ENCODE measurements at regions not wholly inside any gene's neighbourhood (a gene's known extent, or its start where the extent isn't known, plus 50 kb on each side); places are given as distances from the start of the nearest gene placed in this dataset.
"Not testable (repeated sequence)": the region's sequence is repeated elsewhere in the genome, so short reads cannot be mapped to it uniquely, and the experiment has no call there.

- H3K36me3 ChIP-seq (ENCODE audit: insufficient read depth, low read length), result no peaks in the 10 kb centered on the region
- no peaks in the 10 kb centered on the region for H3K27me3 ChIP-seq (ENCODE audit: control insufficient read depth, insufficient read depth, low read length)
- H3K4me1 ChIP-seq (ENCODE audit: control insufficient read depth, insufficient read depth, low read length), result no peaks in the 10 kb centered on the region
- no peaks in the 10 kb centered on the region for H3K9me3 ChIP-seq (replicated peaks; ENCODE audit: low read length)
- H3K4me2 ChIP-seq (ENCODE audit: low read length), result no peak overlapping the region
- H3K4me3 ChIP-seq (ENCODE audit: low read length), result no peak overlapping the region
- no peak overlapping the region for H3K9ac ChIP-seq (ENCODE audit: low read depth, low read length)
Observed at GRCh38 chr4:141851246-141851891, 215.0 kb downstream of the IL15 start.

- H3K9me3 ChIP-seq (replicated peaks; ENCODE audit: low read length), result no peaks in the 10 kb centered on the region
- no peaks in the 10 kb centered on the region for H3K36me3 ChIP-seq (ENCODE audit: insufficient read depth, low read length)
- no peaks in the 10 kb centered on the region for H3K27me3 ChIP-seq (ENCODE audit: control insufficient read depth, insufficient read depth, low read length)
- H3K4me2 ChIP-seq (ENCODE audit: low read length), result no peak overlapping the region
- no peak overlapping the region for H3K9ac ChIP-seq (ENCODE audit: low read depth, low read length)
- no peak overlapping the region for H3K4me3 ChIP-seq (ENCODE audit: low read length)
- H3K4me1 ChIP-seq (ENCODE audit: control insufficient read depth, insufficient read depth, low read length), result no peaks in the 10 kb centered on the region
Observed at GRCh38 chr4:141853091-141853764, 216.8 kb downstream of the IL15 start.

GRCh38 chr4:141858437-141858836, 222.1 kb downstream of the IL15 start:
- Histone ChIP-seq H3K4me2 (ENCODE audit: low read length) (no peak overlapping the region), H3K4me3 (ENCODE audit: low read length) (no peak overlapping the region), H3K9ac (ENCODE audit: low read depth, low read length) (no peak overlapping the region), H3K27me3 (ENCODE audit: control insufficient read depth, insufficient read depth, low read length) (no peaks in the 10 kb centered on the region), H3K36me3 (ENCODE audit: insufficient read depth, low read length) (no peaks in the 10 kb centered on the region), H3K4me1 (ENCODE audit: control insufficient read depth, insufficient read depth, low read length) (no peaks in the 10 kb centered on the region), H3K9me3 (replicated peaks; ENCODE audit: low read length) (no peaks in the 10 kb centered on the region)

GRCh38 chr4:141860974-141861373, 224.6 kb downstream of the IL15 start:
- Histone ChIP-seq H3K9me3 (replicated peaks; ENCODE audit: low read length) (no peaks in the 10 kb centered on the region), H3K4me2 (ENCODE audit: low read length) (no peak overlapping the region), H3K36me3 (ENCODE audit: insufficient read depth, low read length) (no peaks in the 10 kb centered on the region), H3K27me3 (ENCODE audit: control insufficient read depth, insufficient read depth, low read length) (no peaks in the 10 kb centered on the region), H3K4me1 (ENCODE audit: control insufficient read depth, insufficient read depth, low read length) (no peaks in the 10 kb centered on the region), H3K4me3 (ENCODE audit: low read length) (no peak overlapping the region), H3K9ac (ENCODE audit: low read depth, low read length) (no peak overlapping the region)

GRCh38 chr4:141870152-141870551, 233.8 kb downstream of the IL15 start:
- no peak overlapping the region for H3K9ac ChIP-seq (ENCODE audit: low read depth, low read length)
- H3K27me3 ChIP-seq (ENCODE audit: control insufficient read depth, insufficient read depth, low read length), result no peaks in the 10 kb centered on the region
- no peaks in the 10 kb centered on the region for H3K9me3 ChIP-seq (replicated peaks; ENCODE audit: low read length)
- no peak overlapping the region for H3K4me2 ChIP-seq (ENCODE audit: low read length)
- H3K4me1 ChIP-seq (ENCODE audit: control insufficient read depth, insufficient read depth, low read length), result no peaks in the 10 kb centered on the region
- H3K4me3 ChIP-seq (ENCODE audit: low read length), result no peak overlapping the region
- H3K36me3 ChIP-seq (ENCODE audit: insufficient read depth, low read length), result no peaks in the 10 kb centered on the region

- H3K9ac ChIP-seq (ENCODE audit: low read depth, low read length), result no peak overlapping the region
- H3K36me3 ChIP-seq (ENCODE audit: insufficient read depth, low read length), result no peaks in the 10 kb centered on the region
- H3K4me2 ChIP-seq (ENCODE audit: low read length), result no peak overlapping the region
- H3K9me3 ChIP-seq (replicated peaks; ENCODE audit: low read length), result no peaks in the 10 kb centered on the region
- no peaks in the 10 kb centered on the region for H3K4me1 ChIP-seq (ENCODE audit: control insufficient read depth, insufficient read depth, low read length)
- H3K4me3 ChIP-seq (ENCODE audit: low read length), result no peak overlapping the region
- H3K27me3 ChIP-seq (ENCODE audit: control insufficient read depth, insufficient read depth, low read length), result no peaks in the 10 kb centered on the region
Observed at GRCh38 chr4:141871086-141871770, 234.8 kb downstream of the IL15 start.

- H3K4me2 ChIP-seq (ENCODE audit: low read length); H3K4me1 ChIP-seq (ENCODE audit: control insufficient read depth, insufficient read depth, low read length); H3K27me3 ChIP-seq (ENCODE audit: control insufficient read depth, insufficient read depth, low read length); H3K36me3 ChIP-seq (ENCODE audit: insufficient read depth, low read length); H3K9me3 ChIP-seq (replicated peaks; ENCODE audit: low read length); H3K9ac ChIP-seq (ENCODE audit: low read depth, low read length); H3K4me3 ChIP-seq (ENCODE audit: low read length): not testable (repeated sequence)
Observed at GRCh38 chr4:141882650-141883049, 246.3 kb downstream of the IL15 start.

GRCh38 chr4:141884070-141884469, 247.7 kb downstream of the IL15 start:
- H3K4me1 ChIP-seq (ENCODE audit: control insufficient read depth, insufficient read depth, low read length), result no peaks in the 10 kb centered on the region
- no peaks in the 10 kb centered on the region for H3K36me3 ChIP-seq (ENCODE audit: insufficient read depth, low read length)
- H3K9me3 ChIP-seq (replicated peaks; ENCODE audit: low read length), result no peaks in the 10 kb centered on the region
- H3K4me2 ChIP-seq (ENCODE audit: low read length), result no peak overlapping the region
- H3K9ac ChIP-seq (ENCODE audit: low read depth, low read length), result no peak overlapping the region
- H3K27me3 ChIP-seq (ENCODE audit: control insufficient read depth, insufficient read depth, low read length), result no peaks in the 10 kb centered on the region
- no peak overlapping the region for H3K4me3 ChIP-seq (ENCODE audit: low read length)

GRCh38 chr4:141885112-141885511, 248.7 kb downstream of the IL15 start:
- Histone ChIP-seq H3K4me2 (ENCODE audit: low read length) (no peak overlapping the region), H3K9ac (ENCODE audit: low read depth, low read length) (no peak overlapping the region), H3K27me3 (ENCODE audit: control insufficient read depth, insufficient read depth, low read length) (no peaks in the 10 kb centered on the region), H3K4me1 (ENCODE audit: control insufficient read depth, insufficient read depth, low read length) (no peaks in the 10 kb centered on the region), H3K4me3 (ENCODE audit: low read length) (no peak overlapping the region), H3K9me3 (replicated peaks; ENCODE audit: low read length) (no peaks in the 10 kb centered on the region), H3K36me3 (ENCODE audit: insufficient read depth, low read length) (no peaks in the 10 kb centered on the region)

- Histone ChIP-seq H3K36me3 (ENCODE audit: insufficient read depth, low read length) (no peaks in the 10 kb centered on the region), H3K4me1 (ENCODE audit: control insufficient read depth, insufficient read depth, low read length) (no peaks in the 10 kb centered on the region), H3K4me3 (ENCODE audit: low read length) (no peak overlapping the region), H3K4me2 (ENCODE audit: low read length) (no peak overlapping the region), H3K27me3 (ENCODE audit: control insufficient read depth, insufficient read depth, low read length) (no peaks in the 10 kb centered on the region), H3K9me3 (replicated peaks; ENCODE audit: low read length) (no peaks in the 10 kb centered on the region), H3K9ac (ENCODE audit: low read depth, low read length) (no peak overlapping the region)
Observed at GRCh38 chr4:141890279-141890678, 253.9 kb downstream of the IL15 start.

- Histone ChIP-seq H3K36me3 (ENCODE audit: insufficient read depth, low read length) (no peaks in the 10 kb centered on the region), H3K4me3 (ENCODE audit: low read length) (no peak overlapping the region), H3K9ac (ENCODE audit: low read depth, low read length) (no peak overlapping the region), H3K27me3 (ENCODE audit: control insufficient read depth, insufficient read depth, low read length) (no peaks in the 10 kb centered on the region), H3K9me3 (replicated peaks; ENCODE audit: low read length) (no peaks in the 10 kb centered on the region), H3K4me2 (ENCODE audit: low read length) (no peak overlapping the region), H3K4me1 (ENCODE audit: control insufficient read depth, insufficient read depth, low read length) (peaks cover 1% of the 10 kb centered on the region)
Observed at GRCh38 chr4:141891260-141892120, 255.1 kb downstream of the IL15 start.
